GM10248 (cell line): ENCODE measurements at regions not wholly inside any gene's neighbourhood (a gene's known extent, or its start where the extent isn't known, plus 50 kb on each side); places are given as distances from the start of the nearest gene placed in this dataset.

ENCODE experiments used
- CTCF ChIA-PET: fragments of 300-600 bp; sonication (Branson Sonifier 250); formaldehyde crosslinking; extraction: SDS; loops from one replicate; lab custom pipeline; 2021; ENCODE audit warnings: antibody characterized with exemption; lab: Yijun Ruan, JAX
- POLR2A ChIA-PET: fragments of 350-650 bp; sonication (Branson Sonifier 250); formaldehyde crosslinking; extraction: SDS; loops from one replicate; lab custom pipeline; 2020; ENCODE audit warnings: antibody characterized with exemption; lab: Yijun Ruan, JAX
- DNase-seq: peaks from one replicate; pipeline ENCODE4 v3.0.0; 2012; ENCODE audit errors: extremely low spot score
- CTCF ChIP-seq: IDR thresholded peaks from 2 replicates; pipeline ENCODE4 v1.5.1; 2012; ENCODE audit warnings: mild to moderate bottlenecking, low read depth; ENCODE audit errors: extremely low read depth, missing control alignments, control extremely low read depth

DNA sequence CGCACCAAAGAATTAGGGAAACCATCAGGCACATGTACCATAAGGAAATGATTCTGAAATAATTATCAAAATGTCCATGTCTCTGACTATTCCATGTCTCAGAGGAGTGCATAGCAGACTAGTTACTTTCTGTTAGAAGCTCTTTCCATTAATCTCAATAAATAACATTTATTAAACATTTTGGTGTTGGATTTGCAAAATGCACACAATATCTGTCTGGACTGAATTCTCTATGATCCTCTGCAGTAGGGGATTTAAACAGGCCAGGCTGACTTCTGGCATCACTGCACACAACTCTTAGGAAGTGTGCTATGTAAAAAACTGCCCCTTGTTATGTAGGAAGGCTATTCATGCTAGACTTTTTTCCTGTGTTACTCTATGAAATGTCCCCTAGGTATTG lies 283.3 kb upstream of the CDH5 start:
- no peak for DNase-seq
- TF ChIP-seq CTCF, result no peak
- ChIA-PET POLR2A (no interaction called here), CTCF (no interaction called here)

DNA sequence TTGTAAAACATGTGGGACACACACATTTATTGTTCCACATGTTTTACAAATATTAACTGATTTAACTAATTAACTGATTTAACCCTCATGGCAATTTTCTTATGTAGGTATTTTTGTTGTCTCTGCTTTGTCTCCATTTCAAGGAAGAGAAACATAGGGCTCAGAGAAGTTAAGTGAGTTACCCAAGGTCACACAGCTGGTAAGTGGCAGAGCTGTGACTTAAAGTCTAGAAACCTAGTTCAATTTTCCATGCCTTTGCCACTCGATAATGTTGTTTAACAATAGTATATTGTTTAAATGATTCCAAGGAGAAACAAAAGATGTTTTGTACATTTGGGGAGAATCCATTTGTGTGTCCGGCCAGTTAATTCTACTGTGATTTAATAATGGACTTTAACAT lies 284.1 kb upstream of the CDH5 start:
- POLR2A ChIA-PET, result no interaction called here
- DNase-seq, result no peak
- no peak for TF ChIP-seq CTCF
- CTCF ChIA-PET, result no interaction called here

- no peak for DNase-seq
- no peak for TF ChIP-seq CTCF
- ChIA-PET POLR2A (no interaction called here), CTCF (interaction anchor here (1.3 kb wide), 1 partner anchor 23 kb away, joined by 3 read pairs; no protein-coding TSS in a partner anchor)
Observed at GRCh38 chr16:66081775-66082366, 284.6 kb upstream of the CDH5 start.

- ChIA-PET CTCF (no interaction called here), POLR2A (no interaction called here)
- DNase-seq, result no peak
- no peak for TF ChIP-seq CTCF
Observed at GRCh38 chr16:66079671-66080334, 286.7 kb upstream of the CDH5 start.

GRCh38 chr16:66070140-66070917 lies 296.2 kb upstream of the CDH5 start:
- TF ChIP-seq CTCF, result no peak
- POLR2A ChIA-PET, result no interaction called here
- DNase-seq, result no peak
- CTCF ChIA-PET, result interaction anchor here (1.2 to 1.4 kb wide), 2 partner anchors 13 to 19 kb away, joined by 3 to 5 read pairs; no protein-coding TSS in a partner anchor

DNA sequence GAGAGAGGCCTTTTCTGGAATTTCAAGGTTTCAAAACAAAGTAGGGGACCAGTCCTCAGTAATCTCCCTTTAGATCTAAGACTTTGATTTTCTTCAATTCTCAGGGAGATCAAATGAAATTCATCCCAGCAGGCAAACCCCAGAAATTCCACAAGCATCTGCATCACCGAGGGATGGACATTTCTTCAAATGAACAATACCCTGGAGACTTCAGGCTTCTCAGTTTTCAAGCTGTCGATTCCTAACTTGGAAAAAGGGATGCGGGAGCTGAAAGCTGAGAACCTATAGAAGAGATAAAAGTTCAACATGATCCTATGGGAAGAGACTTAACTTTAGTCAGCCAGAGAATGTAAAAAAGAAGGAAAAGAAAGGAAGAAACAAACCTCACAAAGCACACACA lies 296.9 kb upstream of the CDH5 start:
- CTCF ChIA-PET, result interaction anchor here (1.2 to 1.4 kb wide), 2 partner anchors 12 to 20 kb away, joined by 3 to 5 read pairs; no protein-coding TSS in a partner anchor
- no peak for TF ChIP-seq CTCF
- DNase-seq, result no peak
- POLR2A ChIA-PET, result no interaction called here
